ENCODE measurements at regions not wholly inside any gene's neighbourhood (a gene's known extent, or its start where the extent isn't known, plus 50 kb on each side); places are given as distances from the start of the nearest gene placed in this dataset.

- DNase-seq = no peak
- 88 to 97% (median 93%) methylated on average over 3 of the region's 3 CpGs for WGBS, 3 donors
- H3K27ac ChIP-seq (ENCODE audit: low read depth in 1 of 3, low read length in 2 of 3) = no peak overlapping the region
These were observed 859.3 kb upstream of the AMOT start for GRCh38 chrX:113699939-113700338.

GRCh38 chrX:113675278-113675677 lies 834.6 kb upstream of the AMOT start:
- H3K4me3 ChIP-seq (ENCODE audit: low read depth in 1 of 3, low read length in 3 of 3) = no peak overlapping the region
- no peaks in the 10 kb centered on the region for H3K27me3 ChIP-seq (ENCODE audit: control insufficient read depth in 3 of 3, insufficient read depth in 3 of 3, low read length in 3 of 3)
- no peaks in the 10 kb centered on the region for H3K9me3 ChIP-seq (ENCODE audit: control insufficient read depth in 2 of 2, insufficient read depth in 1 of 2, low read depth in 1 of 2, low read length in 1 of 2)
- no peaks in the 10 kb centered on the region for H3K36me3 ChIP-seq (ENCODE audit: control insufficient read depth in 3 of 3, insufficient read depth in 2 of 3, low read depth in 1 of 3, low read length in 3 of 3)
- no peak overlapping the region for H3K27ac ChIP-seq (ENCODE audit: low read depth in 1 of 3, low read length in 2 of 3)
- H3K4me1 ChIP-seq (ENCODE audit: control insufficient read depth in 3 of 3, insufficient read depth in 2 of 3, low read depth in 1 of 3, low read length in 2 of 3) = no peaks in the 10 kb centered on the region
- no peak for DNase-seq
- 77 to 94% (median 92%) methylated on average over 1 of the region's 1 CpG for WGBS, 3 donors
- no peak for FAIRE-seq

More at GRCh38 chrX:113699939-113700338, 859.3 kb upstream of the AMOT start:
- Histone ChIP-seq H3K27me3 (ENCODE audit: control insufficient read depth in 3 of 3, insufficient read depth in 3 of 3, low read length in 3 of 3) (no peaks in the 10 kb centered on the region), H3K9me3 (ENCODE audit: control insufficient read depth in 2 of 2, insufficient read depth in 1 of 2, low read depth in 1 of 2, low read length in 1 of 2) (peaks cover 0 to 4% of the 10 kb centered on the region in 2 donors), H3K4me1 (ENCODE audit: control insufficient read depth in 3 of 3, insufficient read depth in 2 of 3, low read depth in 1 of 3, low read length in 2 of 3) (no peaks in the 10 kb centered on the region), H3K36me3 (ENCODE audit: control insufficient read depth in 3 of 3, insufficient read depth in 2 of 3, low read depth in 1 of 3, low read length in 3 of 3) (no peaks in the 10 kb centered on the region), H3K4me3 (ENCODE audit: low read depth in 1 of 3, low read length in 3 of 3) (no peak overlapping the region)
- FAIRE-seq = no peak

DNA sequence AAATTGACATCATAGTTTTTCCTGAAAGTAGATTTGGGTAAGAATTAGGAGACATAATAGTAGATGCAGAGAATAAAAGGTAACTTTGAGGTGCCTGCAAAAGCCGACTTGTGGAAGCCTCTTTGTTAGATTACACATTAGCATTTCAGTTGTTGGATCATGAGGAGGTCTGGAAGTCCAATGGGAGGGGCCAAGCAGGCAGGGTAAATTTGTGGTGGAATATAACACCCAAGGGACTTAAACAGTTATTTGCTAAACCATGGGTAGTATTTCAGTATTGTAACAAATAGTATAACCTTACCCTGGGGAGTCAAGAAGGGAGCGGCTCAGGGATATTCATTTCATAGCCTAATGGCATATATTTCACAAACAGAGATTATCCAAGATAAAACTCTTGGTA lies 810.7 kb upstream of the AMOT start:
- Histone ChIP-seq H3K4me1 (ENCODE audit: control insufficient read depth in 3 of 3, insufficient read depth in 2 of 3, low read depth in 1 of 3, low read length in 2 of 3) (no peaks in the 10 kb centered on the region), H3K36me3 (ENCODE audit: control insufficient read depth in 3 of 3, insufficient read depth in 2 of 3, low read depth in 1 of 3, low read length in 3 of 3) (no peaks in the 10 kb centered on the region), H3K9me3 (ENCODE audit: control insufficient read depth in 2 of 2, insufficient read depth in 1 of 2, low read depth in 1 of 2, low read length in 1 of 2) (no peaks in the 10 kb centered on the region), H3K27me3 (ENCODE audit: control insufficient read depth in 3 of 3, insufficient read depth in 3 of 3, low read length in 3 of 3) (no peaks in the 10 kb centered on the region), H3K27ac (ENCODE audit: low read depth in 1 of 3, low read length in 2 of 3) (no peak overlapping the region), H3K4me3 (ENCODE audit: low read depth in 1 of 3, low read length in 3 of 3) (no peak overlapping the region)
- 78 to 87% (median 83%) methylated on average over 2 of the region's 2 CpGs for whole genome bisulfite sequencing, 3 donors
- DNase-seq (no peak), FAIRE-seq (no peak)

DNA sequence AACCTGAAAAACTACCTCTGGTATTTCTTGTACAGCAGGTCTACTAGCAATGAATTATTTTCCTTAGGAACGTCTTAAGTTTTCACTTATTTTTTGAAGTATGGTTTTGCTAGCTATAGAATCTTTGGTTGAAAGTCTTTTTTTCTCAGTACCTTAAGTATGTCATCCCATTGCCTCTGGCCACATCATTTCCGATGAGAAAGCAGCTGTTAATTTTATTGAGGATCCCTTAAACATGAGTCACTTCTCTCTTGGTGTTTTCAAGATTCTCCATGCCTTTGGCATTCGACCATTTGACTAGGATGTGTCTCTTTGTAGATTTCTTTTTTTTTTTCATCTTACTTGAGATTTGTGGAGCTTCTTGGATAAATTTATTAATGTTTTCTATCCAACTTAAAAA lies 803.8 kb upstream of the AMOT start:
- DNase-seq (no peak), FAIRE-seq (no peak)
- WGBS, 3 donors = 65 to 85% (median 79%) methylated on average over 3 of the region's 3 CpGs
- Histone ChIP-seq H3K9me3 (ENCODE audit: control insufficient read depth in 2 of 2, insufficient read depth in 1 of 2, low read depth in 1 of 2, low read length in 1 of 2) (no peaks in the 10 kb centered on the region), H3K4me3 (ENCODE audit: low read depth in 1 of 3, low read length in 3 of 3) (no peak overlapping the region), H3K27ac (ENCODE audit: low read depth in 1 of 3, low read length in 2 of 3) (no peak overlapping the region), H3K4me1 (ENCODE audit: control insufficient read depth in 3 of 3, insufficient read depth in 2 of 3, low read depth in 1 of 3, low read length in 2 of 3) (no peaks in the 10 kb centered on the region), H3K27me3 (ENCODE audit: control insufficient read depth in 3 of 3, insufficient read depth in 3 of 3, low read length in 3 of 3) (no peaks in the 10 kb centered on the region), H3K36me3 (ENCODE audit: control insufficient read depth in 3 of 3, insufficient read depth in 2 of 3, low read depth in 1 of 3, low read length in 3 of 3) (no peaks in the 10 kb centered on the region)

GRCh38 chrX:113634565-113634964 lies 793.9 kb upstream of the AMOT start:
- H3K36me3 ChIP-seq (ENCODE audit: control insufficient read depth in 3 of 3, insufficient read depth in 2 of 3, low read depth in 1 of 3, low read length in 3 of 3) = no peaks in the 10 kb centered on the region
- H3K9me3 ChIP-seq (ENCODE audit: control insufficient read depth in 2 of 2, insufficient read depth in 1 of 2, low read depth in 1 of 2, low read length in 1 of 2) = no peaks in the 10 kb centered on the region
- DNase-seq (no peak), FAIRE-seq (no peak)
- no peak overlapping the region for H3K4me3 ChIP-seq (ENCODE audit: low read depth in 1 of 3, low read length in 3 of 3)
- H3K4me1 ChIP-seq (ENCODE audit: control insufficient read depth in 3 of 3, insufficient read depth in 2 of 3, low read depth in 1 of 3, low read length in 2 of 3) = no peaks in the 10 kb centered on the region
- no peaks in the 10 kb centered on the region for H3K27me3 ChIP-seq (ENCODE audit: control insufficient read depth in 3 of 3, insufficient read depth in 3 of 3, low read length in 3 of 3)
- WGBS, 3 donors = 65 to 80% (median 70%) methylated on average over 2 of the region's 2 CpGs
- H3K27ac ChIP-seq (ENCODE audit: low read depth in 1 of 3, low read length in 2 of 3) = no peak overlapping the region

- Histone ChIP-seq H3K9me3 (ENCODE audit: control insufficient read depth in 2 of 2, insufficient read depth in 1 of 2, low read depth in 1 of 2, low read length in 1 of 2) (no peaks in the 10 kb centered on the region), H3K4me1 (ENCODE audit: control insufficient read depth in 3 of 3, insufficient read depth in 2 of 3, low read depth in 1 of 3, low read length in 2 of 3) (no peaks in the 10 kb centered on the region), H3K27me3 (ENCODE audit: control insufficient read depth in 3 of 3, insufficient read depth in 3 of 3, low read length in 3 of 3) (no peaks in the 10 kb centered on the region), H3K27ac (ENCODE audit: low read depth in 1 of 3, low read length in 2 of 3) (no peak overlapping the region), H3K4me3 (ENCODE audit: low read depth in 1 of 3, low read length in 3 of 3) (no peak overlapping the region), H3K36me3 (ENCODE audit: control insufficient read depth in 3 of 3, insufficient read depth in 2 of 3, low read depth in 1 of 3, low read length in 3 of 3) (no peaks in the 10 kb centered on the region)
- DNase-seq (no peak), FAIRE-seq (no peak)
- WGBS, 3 donors = 70 to 88% (median 83%) methylated on average over 3 of the region's 3 CpGs
These were observed 788.7 kb upstream of the AMOT start for GRCh38 chrX:113629326-113629725.

GRCh38 chrX:113594123-113594841 lies 753.7 kb upstream of the AMOT start:
- FAIRE-seq = no peak
- WGBS, 3 donors = 68 to 78% (median 74%) methylated on average over 6 of the region's 6 CpGs

DNA sequence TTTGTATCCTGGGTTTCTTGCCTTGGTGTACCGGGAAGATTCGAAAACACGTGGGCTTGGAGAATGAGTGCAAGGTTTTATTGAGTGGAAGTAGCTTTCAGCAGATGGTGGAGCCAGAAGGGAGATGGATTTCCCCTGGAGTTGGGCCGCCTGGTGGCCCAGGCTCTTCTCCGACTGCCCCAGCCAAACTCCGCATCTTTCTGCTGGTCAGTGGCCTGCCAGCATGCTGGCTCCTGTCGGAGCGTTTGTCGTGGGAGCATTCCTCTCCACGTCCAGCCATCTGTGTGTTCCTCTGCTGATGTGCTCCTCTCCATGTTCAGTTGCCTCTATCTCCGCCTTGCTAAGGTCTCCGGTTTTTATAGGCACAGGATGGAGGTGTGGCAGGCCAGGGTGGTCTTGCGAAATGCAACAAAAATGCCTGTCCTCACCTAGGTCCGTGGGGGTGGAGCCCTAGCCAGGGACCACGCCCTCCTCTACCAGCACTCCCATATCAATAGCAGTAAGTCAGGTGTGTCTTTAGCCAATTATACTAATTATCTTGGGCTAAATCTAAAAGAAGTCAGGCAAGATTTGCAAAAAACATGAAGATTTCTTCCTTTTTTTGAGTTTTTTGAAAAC lies 745.8 kb upstream of the AMOT start:
- DNase-seq (no peak), FAIRE-seq (no peak)
- WGBS, 3 donors = 74 to 88% (median 76%) methylated on average over 13 to 15 of the region's 15 CpGs
- Histone ChIP-seq H3K9me3 (ENCODE audit: control insufficient read depth in 2 of 2, insufficient read depth in 1 of 2, low read depth in 1 of 2, low read length in 1 of 2) (peaks cover 0 to 3% of the 10 kb centered on the region in 2 donors), H3K36me3 (ENCODE audit: control insufficient read depth in 3 of 3, insufficient read depth in 2 of 3, low read depth in 1 of 3, low read length in 3 of 3) (no peaks in the 10 kb centered on the region), H3K27ac (ENCODE audit: low read depth in 1 of 3, low read length in 2 of 3) (no peak overlapping the region), H3K4me3 (ENCODE audit: low read depth in 1 of 3, low read length in 3 of 3) (no peak overlapping the region), H3K4me1 (ENCODE audit: control insufficient read depth in 3 of 3, insufficient read depth in 2 of 3, low read depth in 1 of 3, low read length in 2 of 3) (no peaks in the 10 kb centered on the region), H3K27me3 (ENCODE audit: control insufficient read depth in 3 of 3, insufficient read depth in 3 of 3, low read length in 3 of 3) (no peaks in the 10 kb centered on the region)

More at GRCh38 chrX:113594123-113594841, 753.7 kb upstream of the AMOT start:
- Histone ChIP-seq H3K27ac (ENCODE audit: low read depth in 1 of 3, low read length in 2 of 3) (no peak overlapping the region), H3K27me3 (ENCODE audit: control insufficient read depth in 3 of 3, insufficient read depth in 3 of 3, low read length in 3 of 3) (no peaks in the 10 kb centered on the region), H3K36me3 (ENCODE audit: control insufficient read depth in 3 of 3, insufficient read depth in 2 of 3, low read depth in 1 of 3, low read length in 3 of 3) (no peaks in the 10 kb centered on the region), H3K4me1 (ENCODE audit: control insufficient read depth in 3 of 3, insufficient read depth in 2 of 3, low read depth in 1 of 3, low read length in 2 of 3) (no peaks in the 10 kb centered on the region), H3K4me3 (ENCODE audit: low read depth in 1 of 3, low read length in 3 of 3) (no peak overlapping the region), H3K9me3 (ENCODE audit: control insufficient read depth in 2 of 2, insufficient read depth in 1 of 2, low read depth in 1 of 2, low read length in 1 of 2) (no peaks in the 10 kb centered on the region)
- DNase-seq = no peak
